Astrocyte (in vitro differentiated cells and primary cell): ENCODE measurements at regions not wholly inside any gene's neighbourhood (a gene's known extent, or its start where the extent isn't known, plus 50 kb on each side); places are given as distances from the start of the nearest gene placed in this dataset.

Experiments
- CTCF ChIP-seq: IDR thresholded peaks from 2 replicates; pipeline ENCODE4 v1.5.1; 2011; ENCODE audit warnings: low read depth, mild to moderate bottlenecking, inconsistent platforms, low read length, moderate library complexity; ENCODE audit not compliant: insufficient read depth
- EZH2 ChIP-seq: IDR thresholded peaks from 2 replicates; pipeline ENCODE4 v1.6.1; 2012; ENCODE audit warnings: mild to moderate bottlenecking, low read length, inconsistent platforms; ENCODE audit not compliant: insufficient read depth

DNA sequence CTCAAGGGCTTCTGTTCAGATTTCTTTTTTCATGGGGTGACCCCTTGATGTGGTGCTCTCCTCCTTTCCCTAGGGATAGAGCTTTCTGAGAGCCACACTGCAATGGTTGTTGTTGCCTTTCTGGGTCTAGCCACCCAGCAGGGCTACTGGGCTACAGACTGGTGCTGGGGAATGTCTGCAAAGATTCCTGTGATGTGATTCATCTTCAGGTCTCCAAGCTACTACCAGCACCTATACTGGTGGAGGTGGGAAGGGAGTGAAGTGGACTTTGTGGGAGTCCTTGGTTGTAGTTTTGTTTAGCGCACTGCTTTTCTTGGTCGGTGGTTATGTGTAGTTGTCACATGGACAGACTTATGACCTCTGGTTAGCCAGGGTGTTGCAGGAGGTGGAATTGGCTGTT lies 392.3 kb upstream of the CNTN6 start:
- no peak for TF ChIP-seq CTCF
- no peak for TF ChIP-seq EZH2
